Lung (tissue), 11 donors: ENCODE measurements at regions not wholly inside any gene's neighbourhood (a gene's known extent, or its start where the extent isn't known, plus 50 kb on each side); places are given as distances from the start of the nearest gene placed in this dataset.
A peak's percentile ranks its signal among the peaks of the same experiment; 100 is the strongest.

Source experiments
- ATAC-seq: fragments of 200-7000 bp; cut with Tn5 transposase; one replicate; pipeline ENCODE4 v1.9.1; 2020; ENCODE audit warnings: moderate number of reproducible peaks; ENCODE audit not compliant: insufficient read depth, low FRiP score
- DNase-seq, 3 donors: peaks; one replicate each; pipeline ENCODE4 v3.0.0-alpha.2; 2013 to 2017
- H3K27ac ChIP-seq, 2 donors: one replicate each; pipeline ENCODE4 v1.5.1; 2013; ENCODE audit warnings: mild to moderate bottlenecking in 2 of 2, moderate library complexity in 2 of 2, control low read depth in 1 of 2, inconsistent platforms in 1 of 2, low read depth in 1 of 2, low read length in 1 of 2
- H3K27me3 ChIP-seq, 3 donors: one replicate each; pipeline ENCODE4 v1.5.1; 2013; ENCODE audit warnings: low read length in 2 of 3; ENCODE audit not compliant: control insufficient read depth in 3 of 3, insufficient read depth in 3 of 3
- H3K36me3 ChIP-seq, 4 donors: one replicate each; pipeline ENCODE4 v1.5.1; 2013; ENCODE audit warnings: low read length in 4 of 4, mild to moderate bottlenecking in 1 of 4, moderate library complexity in 1 of 4; ENCODE audit not compliant: control insufficient read depth in 4 of 4, insufficient read depth in 4 of 4
- H3K4me1 ChIP-seq, 5 donors: one replicate each; pipeline ENCODE4 v1.5.1; 2013; ENCODE audit warnings: low read length in 5 of 5, mild to moderate bottlenecking in 2 of 5, moderate library complexity in 1 of 5; ENCODE audit not compliant: control insufficient read depth in 5 of 5, insufficient read depth in 5 of 5
- H3K4me3 ChIP-seq: one replicate; pipeline ENCODE4 v1.5.1; 2013; ENCODE audit warnings: mild to moderate bottlenecking, control low read depth, moderate library complexity
- H3K9ac ChIP-seq, 2 donors: one replicate each; pipeline ENCODE4 v1.5.1; 2013; ENCODE audit warnings: low read length in 2 of 2, control low read depth in 1 of 2; ENCODE audit not compliant: insufficient read depth in 1 of 2
- H3K9me3 ChIP-seq, 4 donors: one replicate each; pipeline ENCODE4 v1.5.1; 2013; ENCODE audit warnings: low read length in 3 of 4, mild to moderate bottlenecking in 1 of 4, moderate library complexity in 1 of 4; ENCODE audit not compliant: control insufficient read depth in 4 of 4, insufficient read depth in 3 of 4
- CTCF ChIP-seq: IDR thresholded peaks from 2 replicates; pipeline ENCODE4 v1.5.1; 2012; ENCODE audit warnings: mild to moderate bottlenecking; ENCODE audit errors: control extremely low read depth, extremely low read depth
- WGBS, 2 donors: extraction: QIAGEN DNeasy Blood & Tissue Kit; methylation state at CpG; one replicate each; pipeline ENCODE4 v1.1.7; 2013; 5-methylcytosine and 5-hydroxymethylcytosine counted together
- donor health status: control.
- donor health status: control.
- donor health status: Bipolar disorder and iron deficiency.
- donor health status: healthy.
- donor health status: DM: yes; HTN: yes; CAD: no.

- peak in 1 of 3 donors; percentile 22 for DNase-seq
- Histone ChIP-seq H3K4me3 (no peak overlapping the region), H3K27me3 (no peaks in the 10 kb centered on the region), H3K9ac (no peak overlapping the region), H3K27ac (no peak overlapping the region), H3K36me3 (no peaks in the 10 kb centered on the region), H3K4me1 (no peaks in the 10 kb centered on the region), H3K9me3 (no peaks in the 10 kb centered on the region)
- no peak for TF ChIP-seq CTCF
- no peak for ATAC-seq
- WGBS, 2 donors, result 82 to 87% methylated on average over 3 of the region's 3 CpGs
Observed at GRCh38 chr4:14293582-14293981, 666.1 kb upstream of the BOD1L1 start.

- ATAC-seq, result no peak
- no peak for TF ChIP-seq CTCF
Observed at GRCh38 chr4:14294611-14295010, 667.1 kb upstream of the BOD1L1 start.

GRCh38 chr4:14299166-14299565 lies 671.6 kb upstream of the BOD1L1 start:
- Histone ChIP-seq H3K27me3 (no peaks in the 10 kb centered on the region), H3K9me3 (no peaks in the 10 kb centered on the region), H3K9ac (no peak overlapping the region), H3K4me3 (no peak overlapping the region), H3K36me3 (no peaks in the 10 kb centered on the region), H3K4me1 (no peaks in the 10 kb centered on the region), H3K27ac (no peak overlapping the region)
- 78 to 87% methylated on average over 2 of the region's 2 CpGs for WGBS, 2 donors
- DNase-seq (no peak), ATAC-seq (no peak)
- no peak for TF ChIP-seq CTCF

More at GRCh38 chr4:14294611-14295010, 667.1 kb upstream of the BOD1L1 start:
- Histone ChIP-seq H3K4me1 (no peaks in the 10 kb centered on the region), H3K27me3 (no peaks in the 10 kb centered on the region), H3K4me3 (no peak overlapping the region), H3K27ac (no peak overlapping the region), H3K9me3 (no peaks in the 10 kb centered on the region), H3K36me3 (no peaks in the 10 kb centered on the region), H3K9ac (no peak overlapping the region)
- no peak for DNase-seq
- 59 to 66% methylated on average over 2 of the region's 2 CpGs for WGBS, 2 donors

- H3K36me3 ChIP-seq, result no peaks in the 10 kb centered on the region
- DNase-seq (no peak), ATAC-seq (no peak)
- H3K9ac ChIP-seq, result no peak overlapping the region
- no peak for TF ChIP-seq CTCF
- H3K27ac ChIP-seq, result no peak overlapping the region
- H3K9me3 ChIP-seq, result no peaks in the 10 kb centered on the region
- no peaks in the 10 kb centered on the region for H3K4me1 ChIP-seq
- H3K4me3 ChIP-seq, result no peak overlapping the region
- H3K27me3 ChIP-seq, result no peaks in the 10 kb centered on the region
Observed at GRCh38 chr4:14302021-14302420, 674.5 kb upstream of the BOD1L1 start.
